ENCODE measurements at regions not wholly inside any gene's neighbourhood (a gene's known extent, or its start where the extent isn't known, plus 50 kb on each side); places are given as distances from the start of the nearest gene placed in this dataset.

DNA sequence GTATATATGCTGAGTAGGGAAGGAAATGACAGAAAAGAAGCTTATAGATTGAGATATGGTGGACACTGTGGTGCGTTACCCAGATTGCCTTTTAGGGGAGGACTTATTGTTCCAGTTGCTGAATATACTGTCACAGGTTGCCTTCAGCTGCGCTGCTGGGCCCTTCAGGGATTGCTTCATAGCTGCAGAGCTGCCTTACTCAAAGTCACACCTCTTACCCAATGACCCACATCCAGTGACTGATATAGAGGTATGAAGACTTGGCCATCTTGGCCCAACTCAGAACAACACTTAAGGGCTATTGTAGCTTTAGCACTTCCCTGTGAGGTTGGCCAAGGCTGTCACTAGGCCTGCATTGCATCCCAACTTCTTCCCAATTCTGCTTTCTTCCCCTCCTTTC is 63.4 kb upstream of the TMEM164 start:
- Mint-ChIP-seq H3K4me3 (no peak overlapping the region), H3K36me3 (no peaks in the 10 kb centered on the region), H3K27me3 (peaks cover 4% of the 10 kb centered on the region), H3K9me3 (no peaks in the 10 kb centered on the region), H3K4me1 (no peaks in the 10 kb centered on the region), H3K27ac (no peak overlapping the region)
- no peak for DNase-seq
- CTCF ChIA-PET, result no interaction called here

GRCh38 chrX:109940411-109940810 is 62.5 kb upstream of the TMEM164 start:
- DNase-seq, result no peak
- Mint-ChIP-seq H3K27ac (no peak overlapping the region), H3K4me3 (no peak overlapping the region), H3K4me1 (no peaks in the 10 kb centered on the region), H3K27me3 (peaks cover 4% of the 10 kb centered on the region), H3K36me3 (no peaks in the 10 kb centered on the region), H3K9me3 (no peaks in the 10 kb centered on the region)
- CTCF ChIA-PET, result no interaction called here

- H3K27me3 Mint-ChIP-seq, result no peaks in the 10 kb centered on the region
- H3K4me3 Mint-ChIP-seq, result no peak overlapping the region
- H3K36me3 Mint-ChIP-seq, result no peaks in the 10 kb centered on the region
- no peaks in the 10 kb centered on the region for H3K4me1 Mint-ChIP-seq
- H3K9me3 Mint-ChIP-seq, result no peaks in the 10 kb centered on the region
- H3K27ac Mint-ChIP-seq, result no peak overlapping the region
- no peak for DNase-seq
- CTCF ChIA-PET, result no interaction called here
Observed at GRCh38 chrX:109943092-109943739, 59.7 kb upstream of the TMEM164 start.

- Mint-ChIP-seq H3K27ac (no peak overlapping the region), H3K9me3 (no peaks in the 10 kb centered on the region), H3K4me3 (no peak overlapping the region), H3K27me3 (no peaks in the 10 kb centered on the region), H3K36me3 (no peaks in the 10 kb centered on the region), H3K4me1 (no peaks in the 10 kb centered on the region)
- CTCF ChIA-PET, result no interaction called here
- no peak for DNase-seq
Observed at GRCh38 chrX:109943740-109944092, 59.2 kb upstream of the TMEM164 start.

GRCh38 chrX:109952050-109952449 is 50.9 kb upstream of the TMEM164 start:
- no peak for DNase-seq
- Mint-ChIP-seq H3K27ac (no peak overlapping the region), H3K36me3 (no peaks in the 10 kb centered on the region), H3K4me3 (no peak overlapping the region), H3K4me1 (peaks cover 4% of the 10 kb centered on the region), H3K9me3 (no peaks in the 10 kb centered on the region), H3K27me3 (no peaks in the 10 kb centered on the region)
- CTCF ChIA-PET, result no interaction called here

- peaks cover 6% of the 10 kb centered on the region for H3K4me1 Mint-ChIP-seq
- H3K27ac Mint-ChIP-seq, result no peak overlapping the region
- CTCF ChIA-PET, result no interaction called here
- no peak for DNase-seq
- no peaks in the 10 kb centered on the region for H3K27me3 Mint-ChIP-seq
- no peaks in the 10 kb centered on the region for H3K36me3 Mint-ChIP-seq
- no peaks in the 10 kb centered on the region for H3K9me3 Mint-ChIP-seq
- H3K4me3 Mint-ChIP-seq, result no peak overlapping the region
Observed at GRCh38 chrX:109952985-109953905, 49.7 kb upstream of the TMEM164 start.

All from activated naive CD4-positive, alpha-beta T cell treated with anti-CD3 and anti-CD28 coated beads, Interleukin-2, amount 10 ng/mL, durations not matched to agents 7 days and 5 days (primary cell).